ENCODE measurements at regions not wholly inside any gene's neighbourhood (a gene's known extent, or its start where the extent isn't known, plus 50 kb on each side); places are given as distances from the start of the nearest gene placed in this dataset.
"Not testable (repeated sequence)": the region's sequence is repeated elsewhere in the genome, so short reads cannot be mapped to it uniquely, and the experiment has no call there.

GRCh38 chr2:238502088-238502810, 75.5 kb downstream of the ASB1 start:
- DNase-seq (ENCODE audit: low read depth in 2 of 2) = no peak

GRCh38 chr2:238502956-238503791, 76.4 kb downstream of the ASB1 start:
- no peak for DNase-seq (ENCODE audit: low read depth in 2 of 2)

- DNase-seq (ENCODE audit: low read depth in 2 of 2) = no peak
Observed at GRCh38 chr2:238504181-238504931, 77.6 kb downstream of the ASB1 start.

- no peak for DNase-seq (ENCODE audit: low read depth in 2 of 2)
Observed at GRCh38 chr2:238505119-238505891, 78.6 kb downstream of the ASB1 start.

GRCh38 chr2:238505892-238506280, 79.2 kb downstream of the ASB1 start:
- no peak for DNase-seq (ENCODE audit: low read depth in 2 of 2)

- DNase-seq (ENCODE audit: low read depth in 2 of 2) = no peak
Observed at GRCh38 chr2:238506371-238507068, 79.8 kb downstream of the ASB1 start.

GRCh38 chr2:238507836-238508235, 81.1 kb downstream of the ASB1 start:
- no peak for DNase-seq (ENCODE audit: low read depth in 2 of 2)

- DNase-seq (ENCODE audit: low read depth in 2 of 2) = no peak
Observed at GRCh38 chr2:238509151-238509835, 82.6 kb downstream of the ASB1 start.

GRCh38 chr2:238509903-238510302, 83.2 kb downstream of the ASB1 start:
- no peak for DNase-seq (ENCODE audit: low read depth in 2 of 2)

- DNase-seq (ENCODE audit: low read depth in 2 of 2) = no peak
Observed at GRCh38 chr2:238510911-238511613, 84.3 kb downstream of the ASB1 start.

- DNase-seq (ENCODE audit: low read depth in 2 of 2) = no peak
Observed at GRCh38 chr2:238511614-238511950, 84.9 kb downstream of the ASB1 start.

GRCh38 chr2:238512247-238512867, 85.6 kb downstream of the ASB1 start:
- DNase-seq (ENCODE audit: low read depth in 2 of 2) = no peak

- DNase-seq (ENCODE audit: low read depth in 2 of 2) = no peak
Observed at GRCh38 chr2:238513346-238513745, 86.6 kb downstream of the ASB1 start.

- DNase-seq (ENCODE audit: low read depth in 2 of 2) = not testable (repeated sequence)
Observed at GRCh38 chr2:238514024-238514423, 87.3 kb downstream of the ASB1 start.

GRCh38 chr2:238515377-238515776, 88.7 kb downstream of the ASB1 start:
- no peak for DNase-seq (ENCODE audit: low read depth in 2 of 2)

GRCh38 chr2:238517209-238517608, 90.5 kb downstream of the ASB1 start:
- DNase-seq (ENCODE audit: low read depth in 2 of 2) = no peak

GRCh38 chr2:238518172-238518820, 91.6 kb downstream of the ASB1 start:
- DNase-seq (ENCODE audit: low read depth in 2 of 2) = no peak

GRCh38 chr2:238518821-238519186, 92.1 kb downstream of the ASB1 start:
- DNase-seq (ENCODE audit: low read depth in 2 of 2) = no peak

GRCh38 chr2:238520359-238520886, 93.7 kb downstream of the ASB1 start:
- DNase-seq (ENCODE audit: low read depth in 2 of 2) = no peak
